GM18909 (cell line): ENCODE measurements at regions not wholly inside any gene's neighbourhood (a gene's known extent, or its start where the extent isn't known, plus 50 kb on each side); places are given as distances from the start of the nearest gene placed in this dataset.

ENCODE experiments used
- ATAC-seq: cut with Tn5 transposase; IDR thresholded peaks from one replicate; pipeline ENCODE4 v1.9.1; 2021; ENCODE audit warnings: mild to moderate bottlenecking; ENCODE audit not compliant: unreplicated experiment, poor library complexity

- ATAC-seq, result no peak
Measured at GRCh38 chr3:164196477-164196876, 881.8 kb downstream of the SI start.

DNA sequence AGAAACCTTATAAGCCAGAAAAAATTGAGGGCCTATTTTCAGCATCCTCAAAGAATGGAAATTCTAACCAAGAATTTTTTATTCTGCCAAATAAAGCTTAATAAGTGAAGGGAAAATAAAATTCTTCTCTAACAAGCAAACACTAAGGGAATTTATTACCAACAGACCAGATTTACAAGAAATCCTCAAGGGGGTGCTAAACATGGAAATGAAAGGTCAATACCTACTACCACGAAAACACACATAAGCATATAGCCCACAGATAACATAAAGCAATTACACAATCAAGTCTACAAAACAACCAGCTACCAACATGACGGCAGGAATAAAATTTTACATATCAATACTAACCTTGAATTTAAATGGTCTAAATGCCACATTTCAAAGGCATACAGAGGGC lies 883.5 kb downstream of the SI start:
- no peak for ATAC-seq

GRCh38 chr3:164192974-164193373 lies 885.3 kb downstream of the SI start:
- no peak for ATAC-seq

- no peak for ATAC-seq
Measured at GRCh38 chr3:164190566-164190965, 887.7 kb downstream of the SI start.

GRCh38 chr3:164186095-164186494 lies 892.2 kb downstream of the SI start:
- ATAC-seq, result no peak

GRCh38 chr3:164179110-164179774 lies 899.1 kb downstream of the SI start:
- no peak for ATAC-seq

DNA sequence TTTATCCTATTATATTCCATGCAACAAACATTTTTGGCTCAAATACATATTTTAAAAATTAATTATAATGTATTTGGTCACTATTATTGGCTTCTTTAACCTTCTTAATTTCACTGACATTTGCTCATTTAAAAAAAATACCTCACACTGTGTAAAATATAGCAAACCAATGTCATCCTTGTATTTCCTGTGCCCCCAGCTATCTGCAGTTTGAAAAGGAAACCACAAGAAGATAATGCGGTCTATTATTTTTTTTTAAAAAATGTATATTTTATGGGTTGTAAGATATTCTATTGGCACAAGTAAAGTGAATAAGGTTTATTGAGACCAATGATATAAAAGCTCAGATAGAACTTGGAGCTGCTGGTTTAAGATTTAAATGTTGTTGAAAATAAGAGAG lies 904.2 kb downstream of the SI start:
- no peak for ATAC-seq

- ATAC-seq, result no peak
Measured at GRCh38 chr3:164155400-164155799, 922.9 kb downstream of the SI start.

- no peak for ATAC-seq
Measured at GRCh38 chr3:164144824-164145223, 933.5 kb downstream of the SI start.

- ATAC-seq, result no peak
Measured at GRCh38 chr3:164132878-164133277, 945.4 kb downstream of the SI start.

DNA sequence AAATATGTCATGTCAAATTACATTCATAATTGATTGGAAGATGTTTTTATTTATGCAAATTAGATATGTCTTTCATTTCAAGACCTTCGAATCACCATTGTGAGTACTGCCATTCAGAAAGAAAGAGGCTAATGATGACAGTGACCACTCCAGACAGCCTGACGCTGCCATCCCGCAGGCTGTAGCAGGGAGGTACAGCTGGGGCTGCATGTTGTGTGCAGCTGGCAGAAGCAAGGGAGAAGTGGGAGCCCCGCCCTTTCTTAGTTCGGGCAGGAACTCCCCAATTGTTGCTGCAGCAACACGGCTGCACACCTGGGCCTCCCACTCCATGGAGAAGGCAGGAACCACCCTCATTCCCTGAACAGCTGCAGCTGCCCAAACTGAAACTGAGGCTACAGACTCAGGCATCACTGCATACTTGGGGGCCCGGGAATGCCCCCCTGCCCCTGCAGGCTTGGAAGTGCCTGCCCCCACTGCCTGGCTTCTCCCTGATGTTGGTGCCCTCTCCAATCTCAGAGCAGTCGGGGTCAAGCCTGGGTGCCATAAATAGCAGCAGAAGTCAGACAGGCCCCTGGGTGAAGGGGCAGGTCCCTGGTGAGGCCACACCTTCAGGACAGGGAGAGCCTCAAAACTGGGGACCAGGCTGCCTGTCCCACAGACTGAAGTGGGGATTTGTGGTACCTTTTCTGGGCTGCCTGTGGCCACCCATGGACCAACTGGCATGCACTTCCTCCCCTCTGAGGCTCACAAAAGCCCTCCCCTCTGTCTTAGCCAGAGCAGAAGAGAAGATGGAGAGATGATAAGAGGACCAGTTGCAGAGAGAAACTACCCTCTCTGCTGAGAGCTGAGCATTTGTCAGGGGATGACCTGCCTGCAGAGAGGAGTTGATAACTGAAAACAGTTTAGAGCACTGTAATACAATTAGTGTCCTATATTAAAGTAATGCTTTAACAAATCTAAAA lies 964.6 kb downstream of the SI start:
- ATAC-seq, result no peak

GRCh38 chr3:164096352-164096751 lies 981.9 kb downstream of the SI start:
- no peak for ATAC-seq

- ATAC-seq, result no peak
Measured at GRCh38 chr3:164095949-164096348, 982.3 kb downstream of the SI start.

- ATAC-seq, result no peak
Measured at GRCh38 chr3:164095279-164095678, 983.0 kb downstream of the SI start.

DNA sequence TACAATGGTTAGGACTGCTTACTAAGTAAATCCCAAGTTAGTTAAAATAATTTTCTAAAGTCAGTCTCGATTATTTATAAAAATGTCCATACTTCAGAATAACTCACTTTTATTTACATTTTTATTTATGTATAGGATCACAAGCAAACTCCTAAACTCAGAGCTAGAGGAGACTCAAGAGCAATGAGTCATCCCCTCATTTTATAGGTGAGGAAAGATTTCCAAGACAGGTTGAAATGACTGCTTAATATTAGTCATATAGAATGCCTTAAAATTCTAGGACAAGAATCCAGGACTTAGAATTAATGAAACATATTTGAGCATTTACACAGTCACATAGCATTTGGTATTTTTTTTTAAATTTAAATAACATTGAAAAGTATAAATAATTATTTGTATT lies 983.8 kb downstream of the SI start:
- no peak for ATAC-seq

GRCh38 chr3:164080208-164080607 lies 998.1 kb downstream of the SI start:
- no peak for ATAC-seq

DNA sequence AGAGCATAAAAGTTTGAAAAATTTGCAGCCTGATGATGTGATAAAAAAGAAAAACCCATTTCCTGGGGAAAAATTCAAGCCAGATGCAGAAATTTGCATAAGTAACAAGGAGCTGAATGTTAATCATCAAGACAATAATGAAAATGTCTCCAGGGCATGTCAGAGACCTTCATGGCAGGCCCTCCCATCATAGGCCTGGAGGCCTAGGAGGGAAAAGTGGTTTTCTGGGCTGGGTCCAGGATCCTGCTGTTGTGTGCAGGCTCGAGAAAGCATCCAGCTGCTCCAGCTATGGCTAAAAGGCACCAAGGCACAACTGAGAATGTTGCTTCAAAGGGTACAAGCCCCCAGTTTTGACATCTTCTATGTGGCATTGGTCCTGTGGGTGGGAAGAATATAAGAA lies 1014.0 kb downstream of the SI start:
- ATAC-seq, result no peak

GRCh38 chr3:164060923-164061322 lies 1017.4 kb downstream of the SI start:
- ATAC-seq, result no peak

DNA sequence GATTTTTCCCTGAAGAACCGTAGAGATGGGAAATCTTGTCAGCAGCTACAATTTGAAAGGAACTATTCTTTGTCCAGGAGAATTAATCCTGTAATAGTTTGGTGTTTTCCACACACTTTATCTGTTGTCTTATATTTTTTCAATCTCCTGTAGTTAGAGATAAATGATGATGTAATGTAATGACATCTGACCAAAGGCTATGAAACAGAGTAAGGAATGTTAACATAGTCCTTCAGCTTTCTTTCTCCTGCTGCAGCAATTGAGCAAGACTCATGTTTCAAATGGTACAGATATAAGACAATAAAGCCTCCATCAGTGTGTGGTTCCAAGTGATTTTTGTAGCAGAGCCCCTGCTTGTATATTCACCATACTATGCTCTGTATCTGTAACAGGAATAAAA lies 1028.4 kb downstream of the SI start:
- no peak for ATAC-seq

DNA sequence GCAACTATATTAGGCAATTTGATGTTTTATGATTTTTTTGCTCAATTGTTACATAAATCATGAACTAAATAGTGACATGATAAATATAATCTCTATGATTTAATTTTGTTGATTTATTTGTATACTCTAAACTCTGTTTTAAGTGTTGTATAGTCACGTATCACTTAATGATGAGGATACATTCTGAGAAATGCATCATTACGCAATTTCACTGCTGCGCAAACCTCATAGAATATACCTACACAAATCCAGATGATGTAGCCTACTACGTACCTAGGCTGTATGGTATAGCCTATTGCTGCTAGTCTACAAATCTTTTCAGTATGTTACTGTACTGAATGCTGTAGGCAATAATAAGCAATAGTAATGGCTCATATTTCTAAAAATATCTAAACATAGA lies 1029.8 kb downstream of the SI start:
- no peak for ATAC-seq

DNA sequence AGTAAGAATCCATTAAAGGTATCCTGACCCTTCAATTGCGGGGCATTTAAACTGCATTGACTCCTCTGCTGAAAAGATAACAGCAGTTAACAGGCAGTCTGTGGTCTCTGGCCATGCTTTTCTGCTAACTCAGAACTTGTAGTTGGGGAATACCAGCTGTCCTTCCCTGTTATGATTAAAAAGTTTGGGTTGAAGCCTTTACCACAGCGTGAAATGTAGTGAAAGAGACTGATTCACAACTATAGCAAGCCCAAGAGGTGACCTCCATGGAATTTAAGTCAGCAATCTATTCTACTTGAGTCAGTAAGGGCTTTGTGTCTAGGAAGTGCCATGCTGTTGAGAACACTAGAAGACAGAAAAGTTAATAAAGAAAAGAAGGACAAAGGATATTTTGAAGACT lies 1037.3 kb downstream of the SI start:
- no peak for ATAC-seq

DNA sequence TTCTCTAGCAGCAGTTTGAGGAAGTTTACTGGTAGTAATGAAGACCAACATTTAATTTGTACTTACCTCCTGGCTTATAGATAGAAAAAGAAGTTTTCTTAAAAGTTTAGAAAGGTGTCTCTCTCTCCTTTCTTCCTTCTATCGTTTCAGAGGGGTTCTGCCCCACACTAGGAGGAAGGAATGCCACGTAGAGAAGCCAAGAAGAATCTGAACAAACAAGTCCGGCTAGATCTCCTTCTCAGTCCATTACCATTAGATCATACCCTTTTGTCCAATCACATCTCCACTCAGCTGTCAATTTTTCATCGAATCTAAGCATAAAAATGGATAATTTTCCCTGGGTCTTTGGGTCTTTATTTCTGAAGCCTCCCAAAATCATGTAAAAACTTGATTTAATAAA lies 1048.1 kb downstream of the SI start:
- no peak for ATAC-seq
